Panc1 (cell line): ENCODE measurements at regions not wholly inside any gene's neighbourhood (a gene's known extent, or its start where the extent isn't known, plus 50 kb on each side); places are given as distances from the start of the nearest gene placed in this dataset.
"Not testable (repeated sequence)": the region's sequence is repeated elsewhere in the genome, so short reads cannot be mapped to it uniquely, and the experiment has no call there.

ENCODE experiments used
- CTCF ChIP-seq: fragments of 450-650 bp; IDR thresholded peaks from 2 replicates; pipeline ENCODE4 v1.5.1; 2017; ENCODE audit warnings: mild to moderate bottlenecking
- POLR2AphosphoS5 ChIP-seq: IDR thresholded peaks from 2 replicates; pipeline ENCODE4 v1.6.1; 2012; ENCODE audit warnings: mild to moderate bottlenecking, low read depth, low read length, moderate library complexity
- REST ChIP-seq, 2 experiments: IDR thresholded peaks; 2 replicates each; pipeline ENCODE4 v1.6.1; 2011 to 2012; ENCODE audit warnings: low read depth in 2 of 2, control low read depth in 1 of 2, low read length in 1 of 2, mild to moderate bottlenecking in 1 of 2, moderate library complexity in 1 of 2; ENCODE audit not compliant: insufficient read depth in 1 of 2
- SIN3A ChIP-seq: IDR thresholded peaks from 2 replicates; pipeline ENCODE4 v1.6.1; 2012; ENCODE audit warnings: low read depth, mild to moderate bottlenecking, low read length, moderate library complexity, borderline replicate concordance; ENCODE audit not compliant: insufficient read depth

- not testable (repeated sequence) for TF ChIP-seq CTCF; REST (IDR thresholded peaks at IDR 0.05; ENCODE audit: insufficient read depth in 1 of 2, low read depth in 2 of 2, low read length in 1 of 2); POLR2AphosphoS5; SIN3A
These were observed 573.4 kb downstream of the TMTC2 start for GRCh38 chr12:83260126-83260525.
